Activated T-cell treated with anti-CD3 and anti-CD28 coated beads, Interleukin-2, amount 50 U/mL, for 24 hours (primary cell): ENCODE measurements at regions not wholly inside any gene's neighbourhood (a gene's known extent, or its start where the extent isn't known, plus 50 kb on each side); places are given as distances from the start of the nearest gene placed in this dataset.
"Not testable (repeated sequence)": the region's sequence is repeated elsewhere in the genome, so short reads cannot be mapped to it uniquely, and the experiment has no call there.

Experiments used
- DNase-seq: peaks from one replicate; pipeline ENCODE4 v3.0.0-alpha.2; 2020
- H3K27ac Mint-ChIP-seq: 2 replicates; pipeline ENCODE4 v1.8.0; 2020; ENCODE audit warnings: mild to moderate bottlenecking, mixed read lengths
- H3K27me3 Mint-ChIP-seq: 2 replicates; pipeline ENCODE4 v1.8.0; 2020; ENCODE audit warnings: mixed read lengths
- H3K36me3 Mint-ChIP-seq: 2 replicates; pipeline ENCODE4 v1.8.0; 2020; ENCODE audit warnings: low read depth, mixed read lengths
- H3K4me1 Mint-ChIP-seq: 2 replicates; pipeline ENCODE4 v1.8.0; 2020; ENCODE audit warnings: low read depth, mixed read lengths
- H3K4me3 Mint-ChIP-seq: 2 replicates; pipeline ENCODE4 v1.8.0; 2020; ENCODE audit warnings: mild to moderate bottlenecking, moderate library complexity, mixed read lengths
- H3K9me3 Mint-ChIP-seq: 2 replicates; pipeline ENCODE4 v1.8.0; 2020; ENCODE audit warnings: mixed read lengths

GRCh38 chr18:14250084-14250677 is 117.9 kb upstream of the ZNF519 start:
- peaks cover 15% of the 10 kb centered on the region for H3K36me3 Mint-ChIP-seq
- H3K27ac Mint-ChIP-seq, H3K27me3 Mint-ChIP-seq, DNase-seq, H3K4me3 Mint-ChIP-seq, H3K9me3 Mint-ChIP-seq, H3K4me1 Mint-ChIP-seq: not testable (repeated sequence)

GRCh38 chr18:14239224-14239623 is 107.0 kb upstream of the ZNF519 start:
- not testable (repeated sequence) for H3K4me3 Mint-ChIP-seq, H3K27me3 Mint-ChIP-seq, H3K27ac Mint-ChIP-seq, H3K9me3 Mint-ChIP-seq, H3K36me3 Mint-ChIP-seq, H3K4me1 Mint-ChIP-seq, DNase-seq

- not testable (repeated sequence) for H3K36me3 Mint-ChIP-seq, DNase-seq, H3K4me1 Mint-ChIP-seq, H3K27me3 Mint-ChIP-seq, H3K4me3 Mint-ChIP-seq, H3K27ac Mint-ChIP-seq, H3K9me3 Mint-ChIP-seq
Observed at GRCh38 chr18:14236356-14237048, 104.3 kb upstream of the ZNF519 start.

- H3K9me3 Mint-ChIP-seq, H3K4me1 Mint-ChIP-seq: not testable (repeated sequence)
Observed at GRCh38 chr18:14225286-14225679, 93.0 kb upstream of the ZNF519 start.

DNA sequence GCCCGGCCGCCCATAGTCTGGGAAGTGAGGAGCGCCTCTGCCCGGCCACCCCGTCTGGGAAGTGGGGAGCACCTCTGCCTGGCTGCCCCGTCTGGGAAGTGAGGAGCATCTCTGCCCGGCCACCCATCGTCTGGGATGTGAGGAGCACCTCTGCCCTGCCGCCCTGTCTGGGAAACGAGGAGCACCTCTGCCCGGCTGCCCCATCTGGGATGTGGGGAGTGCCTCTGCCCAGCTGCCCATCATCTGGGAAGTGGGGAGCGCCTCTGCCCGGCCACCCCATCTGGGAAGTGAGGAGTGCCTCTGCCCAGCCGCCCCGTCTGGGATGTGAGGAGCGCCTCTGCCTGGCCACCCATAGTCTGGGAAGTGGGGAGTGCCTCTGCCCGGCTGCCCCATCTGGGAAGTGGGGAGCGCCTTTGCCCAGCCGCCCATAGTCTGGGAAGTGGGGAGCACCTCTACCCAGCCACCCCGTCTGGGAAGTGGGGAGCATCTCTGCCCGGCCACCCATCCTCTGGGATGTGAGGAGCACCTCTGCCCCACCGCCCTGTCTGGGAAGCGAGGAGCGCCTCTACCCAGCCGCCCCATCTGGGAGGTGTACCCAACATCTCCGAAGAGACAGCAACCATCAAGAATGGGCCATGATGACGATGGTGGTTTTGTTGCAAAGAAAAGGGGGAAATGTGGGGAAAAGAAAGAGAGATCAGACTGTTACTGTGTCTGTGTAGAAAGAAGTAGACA is 92.5 kb upstream of the ZNF519 start:
- not testable (repeated sequence) for H3K27ac Mint-ChIP-seq, H3K4me1 Mint-ChIP-seq, H3K4me3 Mint-ChIP-seq, DNase-seq, H3K27me3 Mint-ChIP-seq, H3K9me3 Mint-ChIP-seq
- H3K36me3 Mint-ChIP-seq: peaks cover 27% of the 10 kb centered on the region

More at GRCh38 chr18:14225286-14225679, 93.0 kb upstream of the ZNF519 start:
- peaks cover 24% of the 10 kb centered on the region for H3K36me3 Mint-ChIP-seq
- H3K27me3 Mint-ChIP-seq, DNase-seq, H3K27ac Mint-ChIP-seq, H3K4me3 Mint-ChIP-seq: not testable (repeated sequence)

- H3K9me3 Mint-ChIP-seq, DNase-seq, H3K4me3 Mint-ChIP-seq, H3K27ac Mint-ChIP-seq, H3K4me1 Mint-ChIP-seq, H3K27me3 Mint-ChIP-seq: not testable (repeated sequence)
- H3K36me3 Mint-ChIP-seq: peaks cover 27% of the 10 kb centered on the region
Observed at GRCh38 chr18:14223919-14224318, 91.7 kb upstream of the ZNF519 start.

- H3K4me3 Mint-ChIP-seq, H3K4me1 Mint-ChIP-seq, H3K9me3 Mint-ChIP-seq, DNase-seq, H3K27me3 Mint-ChIP-seq, H3K27ac Mint-ChIP-seq: not testable (repeated sequence)
- H3K36me3 Mint-ChIP-seq: peaks cover 27% of the 10 kb centered on the region
Observed at GRCh38 chr18:14223231-14223822, 91.1 kb upstream of the ZNF519 start.

- H3K4me1 Mint-ChIP-seq, H3K9me3 Mint-ChIP-seq, H3K27me3 Mint-ChIP-seq, DNase-seq, H3K4me3 Mint-ChIP-seq, H3K27ac Mint-ChIP-seq: not testable (repeated sequence)
- H3K36me3 Mint-ChIP-seq: peaks cover 27% of the 10 kb centered on the region
Observed at GRCh38 chr18:14222354-14223221, 90.4 kb upstream of the ZNF519 start.

- no peak overlapping the region for H3K27ac Mint-ChIP-seq
- no peaks in the 10 kb centered on the region for H3K4me1 Mint-ChIP-seq
- peaks cover 4% of the 10 kb centered on the region for H3K9me3 Mint-ChIP-seq
Observed at GRCh38 chr18:14221689-14222088, 89.5 kb upstream of the ZNF519 start.

GRCh38 chr18:14215952-14216351 is 83.7 kb upstream of the ZNF519 start:
- not testable (repeated sequence) for H3K9me3 Mint-ChIP-seq, DNase-seq, H3K4me1 Mint-ChIP-seq, H3K4me3 Mint-ChIP-seq, H3K27me3 Mint-ChIP-seq, H3K27ac Mint-ChIP-seq
- H3K36me3 Mint-ChIP-seq: peaks cover 12% of the 10 kb centered on the region

More at GRCh38 chr18:14221689-14222088, 89.5 kb upstream of the ZNF519 start:
- DNase-seq: no peak
- Mint-ChIP-seq H3K27me3 (no peaks in the 10 kb centered on the region), H3K4me3 (no peak overlapping the region), H3K36me3 (peaks cover 27% of the 10 kb centered on the region)

GRCh38 chr18:14203424-14203823 is 71.2 kb upstream of the ZNF519 start:
- not testable (repeated sequence) for H3K4me1 Mint-ChIP-seq, H3K27ac Mint-ChIP-seq, DNase-seq, H3K27me3 Mint-ChIP-seq, H3K9me3 Mint-ChIP-seq, H3K4me3 Mint-ChIP-seq, H3K36me3 Mint-ChIP-seq

DNA sequence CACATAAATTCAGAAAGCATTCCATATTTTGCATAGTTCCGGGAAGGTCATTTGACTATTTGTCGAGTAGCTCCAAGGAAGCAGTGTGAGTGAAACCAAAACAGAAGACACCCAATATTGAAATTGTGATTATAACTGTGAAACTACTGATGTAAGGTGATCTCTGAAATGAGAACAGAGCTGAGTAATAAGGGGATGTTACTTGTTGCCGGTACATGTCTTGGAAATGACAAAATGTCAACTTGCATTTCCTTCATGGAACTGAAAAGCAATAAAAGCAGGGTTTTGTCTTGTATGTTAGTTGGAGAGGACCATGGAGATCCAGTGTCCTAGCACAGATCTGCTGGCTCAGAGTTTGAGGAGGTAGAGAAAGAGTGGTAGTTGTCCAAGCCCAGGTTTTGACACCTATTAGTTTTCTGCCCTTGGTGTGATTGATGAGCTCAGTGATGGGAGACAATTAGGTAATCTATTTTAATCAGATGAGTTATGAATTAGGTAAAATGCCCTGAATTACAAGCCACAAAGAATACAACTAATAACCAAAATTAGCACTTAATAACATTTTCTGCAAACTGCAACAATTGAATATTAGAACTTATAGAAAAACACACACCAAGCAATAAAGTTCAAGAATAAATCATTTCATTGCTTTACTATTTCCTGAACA is 58.7 kb upstream of the ZNF519 start:
- not testable (repeated sequence) for H3K36me3 Mint-ChIP-seq, H3K9me3 Mint-ChIP-seq, DNase-seq, H3K27me3 Mint-ChIP-seq
- Mint-ChIP-seq H3K27ac (peak overlapping the region; percentile 90), H3K4me3 (peak overlapping the region; percentile 28), H3K4me1 (peaks cover 28% of the 10 kb centered on the region)

DNA sequence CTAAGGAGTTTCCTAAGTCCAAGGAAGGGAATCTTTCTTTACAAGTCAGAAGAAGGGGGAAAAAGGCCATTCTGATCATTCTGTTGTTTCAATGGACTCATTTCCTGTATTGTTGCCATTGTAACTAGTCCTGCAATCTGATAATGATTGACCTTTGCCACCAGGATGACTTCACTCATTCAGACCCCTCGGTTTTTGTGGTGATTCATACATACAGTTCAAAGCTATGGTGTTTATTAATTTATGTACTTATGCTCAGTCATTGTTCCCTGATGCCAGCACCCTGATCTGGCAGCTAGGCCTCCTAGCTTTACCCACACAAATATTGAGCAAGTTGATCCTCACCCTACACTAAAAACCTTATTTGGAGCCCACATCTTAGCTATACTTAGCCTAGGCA is 57.6 kb upstream of the ZNF519 start:
- Mint-ChIP-seq H3K36me3 (peaks cover 8% of the 10 kb centered on the region), H3K4me1 (peaks cover 28% of the 10 kb centered on the region), H3K9me3 (no peaks in the 10 kb centered on the region), H3K4me3 (peak overlapping the region; percentile 28), H3K27ac (peak overlapping the region; percentile 90), H3K27me3 (no peaks in the 10 kb centered on the region)
- DNase-seq: no peak
